ENCODE measurements at regions not wholly inside any gene's neighbourhood (a gene's known extent, or its start where the extent isn't known, plus 50 kb on each side); places are given as distances from the start of the nearest gene placed in this dataset.

- no peak for TF ChIP-seq REST (IDR thresholded peaks at IDR 0.05; ENCODE audit: insufficient read depth in 1 of 2, low read depth in 2 of 2, low read length in 2 of 2)
- TF ChIP-seq POLR2AphosphoS5 (IDR thresholded peaks at IDR 0.05; ENCODE audit: low read depth, low read length): no peak
- TF ChIP-seq FOXP2 (optimal IDR thresholded peaks at IDR 0.05; ENCODE audit: borderline replicate concordance, extremely low read depth, extremely low read length, insufficient read depth): no peak
- TF ChIP-seq TAF1 (IDR thresholded peaks at IDR 0.05; ENCODE audit: borderline replicate concordance, insufficient read depth, low read length): no peak
- TF ChIP-seq SIN3A (IDR thresholded peaks at IDR 0.05; ENCODE audit: borderline replicate concordance, insufficient read depth, low read length): no peak
These were observed 458.1 kb downstream of the MTRR start for GRCh38 chr5:8327016-8327415.

GRCh38 chr5:8329773-8330172, 460.8 kb downstream of the MTRR start:
- no peak for TF ChIP-seq TAF1 (IDR thresholded peaks at IDR 0.05; ENCODE audit: borderline replicate concordance, insufficient read depth, low read length)
- no peak for TF ChIP-seq SIN3A (IDR thresholded peaks at IDR 0.05; ENCODE audit: borderline replicate concordance, insufficient read depth, low read length)
- TF ChIP-seq POLR2AphosphoS5 (IDR thresholded peaks at IDR 0.05; ENCODE audit: low read depth, low read length): no peak
- no peak for TF ChIP-seq FOXP2 (optimal IDR thresholded peaks at IDR 0.05; ENCODE audit: borderline replicate concordance, extremely low read depth, extremely low read length, insufficient read depth)
- no peak for TF ChIP-seq REST (IDR thresholded peaks at IDR 0.05; ENCODE audit: insufficient read depth in 1 of 2, low read depth in 2 of 2, low read length in 2 of 2)

GRCh38 chr5:8332666-8333445, 463.9 kb downstream of the MTRR start:
- TF ChIP-seq FOXP2 (optimal IDR thresholded peaks at IDR 0.05; ENCODE audit: borderline replicate concordance, extremely low read depth, extremely low read length, insufficient read depth) (no peak), SIN3A (IDR thresholded peaks at IDR 0.05; ENCODE audit: borderline replicate concordance, insufficient read depth, low read length) (no peak), TAF1 (IDR thresholded peaks at IDR 0.05; ENCODE audit: borderline replicate concordance, insufficient read depth, low read length) (no peak), POLR2AphosphoS5 (IDR thresholded peaks at IDR 0.05; ENCODE audit: low read depth, low read length) (no peak), REST (IDR thresholded peaks at IDR 0.05; ENCODE audit: insufficient read depth in 1 of 2, low read depth in 2 of 2, low read length in 2 of 2) (no peak)

GRCh38 chr5:8333485-8333884, 464.5 kb downstream of the MTRR start:
- no peak for TF ChIP-seq POLR2AphosphoS5 (IDR thresholded peaks at IDR 0.05; ENCODE audit: low read depth, low read length)
- no peak for TF ChIP-seq REST (IDR thresholded peaks at IDR 0.05; ENCODE audit: insufficient read depth in 1 of 2, low read depth in 2 of 2, low read length in 2 of 2)
- TF ChIP-seq FOXP2 (optimal IDR thresholded peaks at IDR 0.05; ENCODE audit: borderline replicate concordance, extremely low read depth, extremely low read length, insufficient read depth): no peak
- no peak for TF ChIP-seq TAF1 (IDR thresholded peaks at IDR 0.05; ENCODE audit: borderline replicate concordance, insufficient read depth, low read length)
- TF ChIP-seq SIN3A (IDR thresholded peaks at IDR 0.05; ENCODE audit: borderline replicate concordance, insufficient read depth, low read length): no peak

Measured in PFSK-1 (cell line).